Fibroblast of lung (primary cell): ENCODE measurements at regions not wholly inside any gene's neighbourhood (a gene's known extent, or its start where the extent isn't known, plus 50 kb on each side); places are given as distances from the start of the nearest gene placed in this dataset.
A peak's percentile ranks its signal among the peaks of the same experiment; 100 is the strongest.

ENCODE experiments used
- DNase-seq, 2 donors: peaks; one replicate each; pipeline versions ENCODE4 v3.0.0 to v3.0.0-alpha.2; 2010; ENCODE audit warnings: low read depth in 2 of 2
- H2AFZ ChIP-seq: 2 replicates; pipeline ENCODE4 v1.5.1; 2012; ENCODE audit warnings: low read length, control low read depth, inconsistent platforms
- H3K27ac ChIP-seq: 2 replicates; pipeline ENCODE4 v1.5.1; 2011; ENCODE audit warnings: low read length, control low read depth; ENCODE audit not compliant: insufficient read depth
- H3K27me3 ChIP-seq: 2 replicates; pipeline ENCODE4 v1.5.1; 2011; ENCODE audit warnings: mild to moderate bottlenecking, low read length; ENCODE audit not compliant: control insufficient read depth, insufficient read depth
- H3K36me3 ChIP-seq: 2 replicates; pipeline ENCODE4 v1.5.1; 2011; ENCODE audit warnings: low read length; ENCODE audit not compliant: control insufficient read depth, insufficient read depth
- H3K4me1 ChIP-seq: 2 replicates; pipeline ENCODE4 v1.5.1; 2011; ENCODE audit warnings: low read length; ENCODE audit not compliant: control insufficient read depth, insufficient read depth; ENCODE audit errors: extremely low read depth
- H3K4me2 ChIP-seq: 2 replicates; pipeline ENCODE4 v1.5.1; 2011; ENCODE audit warnings: low read length, control low read depth; ENCODE audit not compliant: insufficient read depth; ENCODE audit errors: extremely low read depth
- H3K4me3 ChIP-seq, 4 experiments: fragments of 200-600 bp in 1 of 4; sonication (generic) in 1 of 4; replicated peaks in 1 of 4; 2 replicates each; pipeline ENCODE4 v1.5.1; 2011 to 2016; ENCODE audit warnings: low read length in 4 of 4, low read depth in 3 of 4, mild to moderate bottlenecking in 3 of 4, control low read depth in 2 of 4, inconsistent platforms in 1 of 4, mixed read lengths in 1 of 4; ENCODE audit not compliant: insufficient read depth in 1 of 4; ENCODE audit errors: control extremely low read depth in 1 of 4
- H3K79me2 ChIP-seq: 2 replicates; pipeline ENCODE4 v1.5.1; 2012; ENCODE audit warnings: mild to moderate bottlenecking, low read length, inconsistent platforms; ENCODE audit not compliant: control insufficient read depth, insufficient read depth
- H3K9ac ChIP-seq: 2 replicates; pipeline ENCODE4 v1.5.1; 2011; ENCODE audit warnings: mild to moderate bottlenecking, low read length, control low read depth; ENCODE audit not compliant: insufficient read depth
- H3K9me3 ChIP-seq: 2 replicates; pipeline ENCODE4 v1.5.1; 2012; ENCODE audit warnings: low read depth, low read length; ENCODE audit not compliant: control insufficient read depth, insufficient read depth
- H4K20me1 ChIP-seq: 2 replicates; pipeline ENCODE4 v1.5.1; 2011; ENCODE audit warnings: low read length; ENCODE audit not compliant: control insufficient read depth, insufficient read depth; ENCODE audit errors: extremely low read depth
- CTCF ChIP-seq, 2 donors: IDR thresholded peaks in 1 of 2; conservative IDR thresholded peaks in 1 of 2; 1 replicate in 1 of 2; 2 replicates in 1 of 2; pipeline ENCODE4 v1.5.1; 2011 to 2012; ENCODE audit warnings: low read length in 2 of 2, control low read depth in 1 of 2, inconsistent platforms in 1 of 2, low read depth in 1 of 2, mild to moderate bottlenecking in 1 of 2
- EZH2 ChIP-seq: IDR thresholded peaks from 2 replicates; pipeline ENCODE4 v1.5.1; 2012; ENCODE audit warnings: low read length, control low read depth, mild to moderate bottlenecking; ENCODE audit errors: missing control alignments

GRCh38 chr16:79756571-79756970 is 156.0 kb upstream of the MAF start:
- H3K27ac ChIP-seq, result no peak overlapping the region
- H3K36me3 ChIP-seq, result no peaks in the 10 kb centered on the region
- H3K4me1 ChIP-seq, result peaks cover 2% of the 10 kb centered on the region
- H4K20me1 ChIP-seq, result no peaks in the 10 kb centered on the region
- H3K27me3 ChIP-seq, result no peaks in the 10 kb centered on the region
- TF ChIP-seq EZH2, result no peak
- no peak for TF ChIP-seq CTCF (conservative IDR thresholded peaks at IDR 0.05 in 1 of 2, IDR thresholded peaks at IDR 0.05 in 1 of 2; ENCODE audit: low read depth in 1 of 2, low read length in 2 of 2)
- H3K9me3 ChIP-seq, result no peaks in the 10 kb centered on the region
- H2AFZ ChIP-seq, result no peak overlapping the region
- no peak overlapping the region for H3K4me2 ChIP-seq
- H3K79me2 ChIP-seq, result no peaks in the 10 kb centered on the region
- no peak overlapping the region for H3K9ac ChIP-seq
- H3K4me3 ChIP-seq, result no peak overlapping the region
- no peak for DNase-seq

- no peaks in the 10 kb centered on the region for H4K20me1 ChIP-seq
- peak in 1 of 2 donors; percentile 23 for DNase-seq
- H2AFZ ChIP-seq, result no peak overlapping the region
- no peaks in the 10 kb centered on the region for H3K27me3 ChIP-seq
- H3K27ac ChIP-seq, result no peak overlapping the region
- no peak overlapping the region for H3K9ac ChIP-seq
- no peaks in the 10 kb centered on the region for H3K36me3 ChIP-seq
- H3K79me2 ChIP-seq, result no peaks in the 10 kb centered on the region
- H3K9me3 ChIP-seq, result no peaks in the 10 kb centered on the region
- H3K4me3 ChIP-seq, result no peak overlapping the region
- H3K4me2 ChIP-seq, result no peak overlapping the region
- peaks cover 2% of the 10 kb centered on the region for H3K4me1 ChIP-seq
- TF ChIP-seq CTCF (conservative IDR thresholded peaks at IDR 0.05 in 1 of 2, IDR thresholded peaks at IDR 0.05 in 1 of 2; ENCODE audit: low read depth in 1 of 2, low read length in 2 of 2), result no peak
- TF ChIP-seq EZH2, result no peak
Observed at GRCh38 chr16:79754501-79754900, 154.0 kb upstream of the MAF start.

- Histone ChIP-seq H3K4me1 (peaks cover 2% of the 10 kb centered on the region), H3K4me2 (no peak overlapping the region), H3K9ac (no peak overlapping the region), H3K79me2 (no peaks in the 10 kb centered on the region), H3K9me3 (no peaks in the 10 kb centered on the region), H2AFZ (no peak overlapping the region), H4K20me1 (no peaks in the 10 kb centered on the region), H3K27ac (no peak overlapping the region), H3K36me3 (no peaks in the 10 kb centered on the region), H3K27me3 (no peaks in the 10 kb centered on the region), H3K4me3 (no peak overlapping the region)
- TF ChIP-seq CTCF (conservative IDR thresholded peaks at IDR 0.05 in 1 of 2, IDR thresholded peaks at IDR 0.05 in 1 of 2; ENCODE audit: low read depth in 1 of 2, low read length in 2 of 2) (no peak), EZH2 (no peak)
- no peak for DNase-seq
Observed at GRCh38 chr16:79754081-79754480, 153.5 kb upstream of the MAF start.
